ENCODE measurements at regions not wholly inside any gene's neighbourhood (a gene's known extent, or its start where the extent isn't known, plus 50 kb on each side); places are given as distances from the start of the nearest gene placed in this dataset.

DNA sequence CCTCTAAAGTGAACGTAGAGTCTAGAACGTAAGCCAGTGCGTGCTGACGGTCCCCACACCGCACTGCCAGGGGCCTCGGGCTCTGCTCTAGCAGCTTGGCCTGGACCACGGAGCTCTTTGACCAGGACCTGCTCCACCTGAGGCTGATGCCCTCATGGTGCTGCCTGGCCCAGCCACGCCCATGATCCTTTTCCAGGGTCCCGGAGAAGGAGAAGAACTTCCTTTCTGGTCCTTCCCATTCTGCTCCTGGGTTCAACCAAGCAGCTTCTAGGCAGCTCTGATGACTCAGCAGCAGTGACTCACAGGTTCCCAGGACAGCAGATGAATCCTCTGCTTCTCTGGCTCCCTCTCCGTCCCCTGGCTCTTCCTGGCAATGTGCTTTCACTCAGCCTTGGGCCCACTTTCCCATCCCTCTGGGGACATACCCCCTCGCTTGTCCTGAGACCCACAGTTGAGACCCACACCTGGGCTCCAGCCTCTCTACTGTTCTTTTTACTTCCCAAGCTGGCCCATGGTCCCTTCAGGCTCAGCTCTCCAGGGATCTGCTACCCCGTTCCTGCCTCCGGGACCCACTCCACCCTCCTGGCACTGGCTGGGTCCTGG is 246.3 kb upstream of the RAB4A start:
- TF ChIP-seq, protein P1, sequence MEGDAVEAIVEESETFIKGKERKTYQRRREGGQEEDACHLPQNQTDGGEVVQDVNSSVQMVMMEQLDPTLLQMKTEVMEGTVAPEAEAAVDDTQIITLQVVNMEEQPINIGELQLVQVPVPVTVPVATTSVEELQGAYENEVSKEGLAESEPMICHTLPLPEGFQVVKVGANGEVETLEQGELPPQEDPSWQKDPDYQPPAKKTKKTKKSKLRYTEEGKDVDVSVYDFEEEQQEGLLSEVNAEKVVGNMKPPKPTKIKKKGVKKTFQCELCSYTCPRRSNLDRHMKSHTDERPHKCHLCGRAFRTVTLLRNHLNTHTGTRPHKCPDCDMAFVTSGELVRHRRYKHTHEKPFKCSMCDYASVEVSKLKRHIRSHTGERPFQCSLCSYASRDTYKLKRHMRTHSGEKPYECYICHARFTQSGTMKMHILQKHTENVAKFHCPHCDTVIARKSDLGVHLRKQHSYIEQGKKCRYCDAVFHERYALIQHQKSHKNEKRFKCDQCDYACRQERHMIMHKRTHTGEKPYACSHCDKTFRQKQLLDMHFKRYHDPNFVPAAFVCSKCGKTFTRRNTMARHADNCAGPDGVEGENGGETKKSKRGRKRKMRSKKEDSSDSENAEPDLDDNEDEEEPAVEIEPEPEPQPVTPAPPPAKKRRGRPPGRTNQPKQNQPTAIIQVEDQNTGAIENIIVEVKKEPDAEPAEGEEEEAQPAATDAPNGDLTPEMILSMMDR (IDR thresholded peaks at IDR 0.05): no peak
- no peak for TF ChIP-seq POLR2A (IDR thresholded peaks at IDR 0.05)
